HG03135 (cell line): ENCODE measurements at regions not wholly inside any gene's neighbourhood (a gene's known extent, or its start where the extent isn't known, plus 50 kb on each side); places are given as distances from the start of the nearest gene placed in this dataset.

ENCODE experiments used
- ATAC-seq: cut with Tn5 transposase; IDR thresholded peaks from one replicate; pipeline ENCODE4 v1.9.1; 2021; ENCODE audit warnings: mild to moderate bottlenecking, moderate library complexity; ENCODE audit not compliant: unreplicated experiment

- no peak for ATAC-seq
These were observed 184.2 kb downstream of the ENGASE start for GRCh38 chr17:79258843-79259242.

GRCh38 chr17:79258041-79258440 lies 183.4 kb downstream of the ENGASE start:
- no peak for ATAC-seq

- ATAC-seq = no peak
These were observed 181.4 kb downstream of the ENGASE start for GRCh38 chr17:79255926-79256585.

GRCh38 chr17:79255456-79255855 lies 180.8 kb downstream of the ENGASE start:
- no peak for ATAC-seq

GRCh38 chr17:79255046-79255445 lies 180.4 kb downstream of the ENGASE start:
- ATAC-seq = no peak

GRCh38 chr17:79252886-79253285 lies 178.3 kb downstream of the ENGASE start:
- ATAC-seq = no peak

- no peak for ATAC-seq
These were observed 177.2 kb downstream of the ENGASE start for GRCh38 chr17:79251824-79252223.

- ATAC-seq = no peak
These were observed 175.4 kb downstream of the ENGASE start for GRCh38 chr17:79249929-79250521.

GRCh38 chr17:79248843-79249493 lies 174.3 kb downstream of the ENGASE start:
- no peak for ATAC-seq

- no peak for ATAC-seq
These were observed 171.9 kb downstream of the ENGASE start for GRCh38 chr17:79246225-79247190.

GRCh38 chr17:79244665-79245064 lies 170.0 kb downstream of the ENGASE start:
- ATAC-seq = no peak

GRCh38 chr17:79243996-79244395 lies 169.4 kb downstream of the ENGASE start:
- no peak for ATAC-seq

- no peak for ATAC-seq
These were observed 169.0 kb downstream of the ENGASE start for GRCh38 chr17:79243603-79243990.

GRCh38 chr17:79242873-79243602 lies 168.4 kb downstream of the ENGASE start:
- ATAC-seq = no peak

GRCh38 chr17:79242393-79242792 lies 167.8 kb downstream of the ENGASE start:
- no peak for ATAC-seq

GRCh38 chr17:79241616-79242015 lies 167.0 kb downstream of the ENGASE start:
- ATAC-seq = no peak

- no peak for ATAC-seq
These were observed 164.6 kb downstream of the ENGASE start for GRCh38 chr17:79239205-79239604.

- no peak for ATAC-seq
These were observed 162.9 kb downstream of the ENGASE start for GRCh38 chr17:79237448-79238053.

GRCh38 chr17:79235808-79236207 lies 161.2 kb downstream of the ENGASE start:
- ATAC-seq = no peak

GRCh38 chr17:79233916-79234551 lies 159.4 kb downstream of the ENGASE start:
- no peak for ATAC-seq
